HEK293 (cell line): ENCODE measurements at regions not wholly inside any gene's neighbourhood (a gene's known extent, or its start where the extent isn't known, plus 50 kb on each side); places are given as distances from the start of the nearest gene placed in this dataset.

ENCODE experiments used
- HOXA7 ChIP-seq: sonication (generic); formaldehyde crosslinking; IDR thresholded peaks from 2 replicates; pipeline ENCODE4 v1.8.1; 2022; ENCODE audit warnings: missing genetic modification reagents, borderline replicate concordance
- YY1 ChIP-seq: fragments of 450-650 bp; formaldehyde crosslinking; IDR thresholded peaks from 2 replicates; pipeline ENCODE4 v1.5.1; 2018; ENCODE audit warnings: missing biosample characterization, missing genetic modification characterization
- ZNF175 ChIP-seq: fragments of 450-650 bp; formaldehyde crosslinking; IDR thresholded peaks from 2 replicates; pipeline ENCODE4 v1.5.1; 2016; ENCODE audit warnings: missing biosample characterization, missing genetic modification characterization
- ZNF341 ChIP-seq: fragments of 450-650 bp; formaldehyde crosslinking; IDR thresholded peaks from 2 replicates; pipeline ENCODE4; 2016; ENCODE audit warnings: low read depth, missing biosample characterization, missing genetic modification characterization
- ZNF530 ChIP-seq: fragments of 450-650 bp; formaldehyde crosslinking; IDR thresholded peaks from 2 replicates; pipeline ENCODE4 v1.5.1; 2016; ENCODE audit warnings: low read depth, missing biosample characterization, missing genetic modification characterization
- ZNF561 ChIP-seq: fragments of 450-650 bp; IDR thresholded peaks from 2 replicates; pipeline ENCODE4 v1.5.1; 2018; ENCODE audit warnings: missing biosample characterization, missing genetic modification characterization, borderline replicate concordance
- ZNF768 ChIP-seq: fragments of 450-650 bp; formaldehyde crosslinking; IDR thresholded peaks from 2 replicates; pipeline ENCODE4 v1.5.1; 2018; ENCODE audit warnings: missing biosample characterization, mild to moderate bottlenecking, missing genetic modification characterization
- TF ChIP-seq, protein P1 (sequence below): fragments of 450-650 bp; formaldehyde crosslinking; IDR thresholded peaks from 2 replicates; pipeline ENCODE4 v1.5.1; 2016; ENCODE audit warnings: missing biosample characterization, missing genetic modification characterization
- TF ChIP-seq, protein P2 (sequence below): sonication (generic); formaldehyde crosslinking; IDR thresholded peaks from 2 replicates; pipeline ENCODE4 v1.8.1; 2022; ENCODE audit warnings: mild to moderate bottlenecking, moderate library complexity, missing genetic modification reagents
- TF ChIP-seq, protein P3 (sequence below): fragments of 450-650 bp; formaldehyde crosslinking; IDR thresholded peaks from 2 replicates; pipeline ENCODE4 v1.5.1; 2016; ENCODE audit warnings: missing biosample characterization, missing genetic modification characterization

DNA sequence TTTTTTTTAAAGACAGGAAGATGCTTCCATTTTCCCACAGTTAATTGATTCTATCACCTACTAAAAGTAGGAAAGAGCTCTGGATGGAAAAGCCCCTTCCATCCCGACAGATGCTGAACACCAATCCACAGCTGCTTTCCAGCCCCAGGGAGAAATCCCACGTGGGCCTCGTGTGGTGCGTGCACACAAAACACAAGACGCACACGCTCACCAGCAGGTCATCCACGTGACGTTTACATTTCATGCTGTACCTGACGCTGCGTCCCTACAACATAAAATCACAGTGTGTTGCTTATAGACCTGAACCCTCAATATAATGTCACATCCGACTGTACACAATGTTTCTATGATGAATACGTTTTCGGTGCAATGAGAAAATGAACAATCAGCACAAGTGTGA, 50.2 kb upstream of the DACT2 start:
- TF ChIP-seq, protein P1, sequence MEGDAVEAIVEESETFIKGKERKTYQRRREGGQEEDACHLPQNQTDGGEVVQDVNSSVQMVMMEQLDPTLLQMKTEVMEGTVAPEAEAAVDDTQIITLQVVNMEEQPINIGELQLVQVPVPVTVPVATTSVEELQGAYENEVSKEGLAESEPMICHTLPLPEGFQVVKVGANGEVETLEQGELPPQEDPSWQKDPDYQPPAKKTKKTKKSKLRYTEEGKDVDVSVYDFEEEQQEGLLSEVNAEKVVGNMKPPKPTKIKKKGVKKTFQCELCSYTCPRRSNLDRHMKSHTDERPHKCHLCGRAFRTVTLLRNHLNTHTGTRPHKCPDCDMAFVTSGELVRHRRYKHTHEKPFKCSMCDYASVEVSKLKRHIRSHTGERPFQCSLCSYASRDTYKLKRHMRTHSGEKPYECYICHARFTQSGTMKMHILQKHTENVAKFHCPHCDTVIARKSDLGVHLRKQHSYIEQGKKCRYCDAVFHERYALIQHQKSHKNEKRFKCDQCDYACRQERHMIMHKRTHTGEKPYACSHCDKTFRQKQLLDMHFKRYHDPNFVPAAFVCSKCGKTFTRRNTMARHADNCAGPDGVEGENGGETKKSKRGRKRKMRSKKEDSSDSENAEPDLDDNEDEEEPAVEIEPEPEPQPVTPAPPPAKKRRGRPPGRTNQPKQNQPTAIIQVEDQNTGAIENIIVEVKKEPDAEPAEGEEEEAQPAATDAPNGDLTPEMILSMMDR (tag by site-specific recombination): no peak
- TF ChIP-seq ZNF561: no peak
- no peak for TF ChIP-seq ZNF530 (tag by site-specific recombination)
- TF ChIP-seq, protein P2, sequence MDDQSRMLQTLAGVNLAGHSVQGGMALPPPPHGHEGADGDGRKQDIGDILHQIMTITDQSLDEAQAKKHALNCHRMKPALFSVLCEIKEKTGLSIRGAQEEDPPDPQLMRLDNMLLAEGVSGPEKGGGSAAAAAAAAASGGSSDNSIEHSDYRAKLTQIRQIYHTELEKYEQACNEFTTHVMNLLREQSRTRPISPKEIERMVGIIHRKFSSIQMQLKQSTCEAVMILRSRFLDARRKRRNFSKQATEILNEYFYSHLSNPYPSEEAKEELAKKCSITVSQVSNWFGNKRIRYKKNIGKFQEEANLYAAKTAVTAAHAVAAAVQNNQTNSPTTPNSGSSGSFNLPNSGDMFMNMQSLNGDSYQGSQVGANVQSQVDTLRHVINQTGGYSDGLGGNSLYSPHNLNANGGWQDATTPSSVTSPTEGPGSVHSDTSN (CRISPR knock-in tag): no peak
- no peak for TF ChIP-seq HOXA7 (CRISPR knock-in tag)
- TF ChIP-seq ZNF341 (tag by site-specific recombination): no peak
- TF ChIP-seq ZNF175 (tag by site-specific recombination): no peak
- TF ChIP-seq YY1: no peak
- no peak for TF ChIP-seq ZNF768 (tag by site-specific recombination)
- TF ChIP-seq, protein P3, sequence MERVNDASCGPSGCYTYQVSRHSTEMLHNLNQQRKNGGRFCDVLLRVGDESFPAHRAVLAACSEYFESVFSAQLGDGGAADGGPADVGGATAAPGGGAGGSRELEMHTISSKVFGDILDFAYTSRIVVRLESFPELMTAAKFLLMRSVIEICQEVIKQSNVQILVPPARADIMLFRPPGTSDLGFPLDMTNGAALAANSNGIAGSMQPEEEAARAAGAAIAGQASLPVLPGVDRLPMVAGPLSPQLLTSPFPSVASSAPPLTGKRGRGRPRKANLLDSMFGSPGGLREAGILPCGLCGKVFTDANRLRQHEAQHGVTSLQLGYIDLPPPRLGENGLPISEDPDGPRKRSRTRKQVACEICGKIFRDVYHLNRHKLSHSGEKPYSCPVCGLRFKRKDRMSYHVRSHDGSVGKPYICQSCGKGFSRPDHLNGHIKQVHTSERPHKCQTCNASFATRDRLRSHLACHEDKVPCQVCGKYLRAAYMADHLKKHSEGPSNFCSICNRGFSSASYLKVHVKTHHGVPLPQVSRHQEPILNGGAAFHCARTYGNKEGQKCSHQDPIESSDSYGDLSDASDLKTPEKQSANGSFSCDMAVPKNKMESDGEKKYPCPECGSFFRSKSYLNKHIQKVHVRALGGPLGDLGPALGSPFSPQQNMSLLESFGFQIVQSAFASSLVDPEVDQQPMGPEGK (tag by site-specific recombination): no peak
